GM18498 (cell line): ENCODE measurements at regions not wholly inside any gene's neighbourhood (a gene's known extent, or its start where the extent isn't known, plus 50 kb on each side); places are given as distances from the start of the nearest gene placed in this dataset.

ENCODE experiments used
- ATAC-seq: cut with Tn5 transposase; IDR thresholded peaks from one replicate; pipeline ENCODE4 v1.9.1; 2021; ENCODE audit warnings: mild to moderate bottlenecking, moderate library complexity; ENCODE audit not compliant: unreplicated experiment

DNA sequence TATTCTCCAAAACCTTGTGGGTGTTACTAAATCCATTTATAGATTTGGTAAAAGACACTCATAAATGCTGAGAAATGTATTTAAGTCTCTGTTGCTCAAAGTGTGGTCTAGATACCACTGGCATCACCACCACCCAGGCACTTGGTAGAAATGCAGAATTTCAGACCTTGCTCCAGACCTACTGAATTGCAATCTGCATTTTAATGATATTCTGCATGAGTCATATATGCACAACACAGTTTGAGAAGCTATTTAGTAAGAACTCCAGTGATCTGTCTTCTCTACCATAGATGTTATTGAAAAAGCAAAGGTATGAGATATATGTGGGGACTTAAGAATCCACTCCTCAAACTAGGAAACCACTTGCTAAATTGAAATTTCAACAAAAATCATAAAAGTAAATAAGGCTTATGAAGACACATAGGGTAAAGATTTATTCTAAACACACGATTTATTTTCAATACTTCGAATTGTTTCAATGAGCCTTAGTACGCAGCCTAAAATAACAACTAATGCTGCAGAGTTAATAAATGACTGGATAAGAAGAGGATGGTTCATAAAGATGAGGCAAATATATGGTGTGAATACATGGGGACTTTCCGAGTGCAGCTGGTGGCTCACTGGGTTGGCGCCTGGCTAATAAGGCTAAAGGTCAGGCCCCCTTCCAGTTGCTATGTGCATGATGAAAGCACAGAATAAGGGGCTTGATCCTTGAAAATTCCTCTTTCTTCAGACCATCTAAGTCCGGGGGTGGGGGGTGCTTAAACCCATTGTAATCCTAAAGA, 813.3 kb downstream of the NR2F2 start:
- no peak for ATAC-seq

DNA sequence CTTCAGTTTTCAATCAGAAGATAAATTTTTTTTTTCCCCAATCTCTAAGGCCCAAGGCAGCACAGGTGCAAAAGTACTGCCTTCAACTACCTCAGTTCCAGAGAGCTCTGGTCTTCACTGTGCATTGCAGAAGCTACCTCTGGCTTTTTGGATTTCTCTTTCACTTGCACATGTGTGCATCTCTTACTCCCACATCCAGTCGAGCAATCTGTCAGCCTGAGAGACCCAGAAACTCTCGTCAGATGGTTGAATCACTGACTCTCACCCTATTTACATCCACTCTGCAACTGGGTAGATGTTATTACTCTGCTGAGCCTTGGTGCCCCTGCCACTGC, 813.8 kb downstream of the NR2F2 start:
- ATAC-seq, result no peak

- no peak for ATAC-seq
Measured at GRCh38 chr15:97146929-97147870, 813.3 kb upstream of the ARRDC4 start.

- no peak for ATAC-seq
Measured at GRCh38 chr15:97153356-97153965, 807.0 kb upstream of the ARRDC4 start.

- no peak for ATAC-seq
Measured at GRCh38 chr15:97156739-97157265, 803.7 kb upstream of the ARRDC4 start.

GRCh38 chr15:97162805-97163495, 797.6 kb upstream of the ARRDC4 start:
- ATAC-seq, result no peak

- no peak for ATAC-seq
Measured at GRCh38 chr15:97165205-97165604, 795.3 kb upstream of the ARRDC4 start.

DNA sequence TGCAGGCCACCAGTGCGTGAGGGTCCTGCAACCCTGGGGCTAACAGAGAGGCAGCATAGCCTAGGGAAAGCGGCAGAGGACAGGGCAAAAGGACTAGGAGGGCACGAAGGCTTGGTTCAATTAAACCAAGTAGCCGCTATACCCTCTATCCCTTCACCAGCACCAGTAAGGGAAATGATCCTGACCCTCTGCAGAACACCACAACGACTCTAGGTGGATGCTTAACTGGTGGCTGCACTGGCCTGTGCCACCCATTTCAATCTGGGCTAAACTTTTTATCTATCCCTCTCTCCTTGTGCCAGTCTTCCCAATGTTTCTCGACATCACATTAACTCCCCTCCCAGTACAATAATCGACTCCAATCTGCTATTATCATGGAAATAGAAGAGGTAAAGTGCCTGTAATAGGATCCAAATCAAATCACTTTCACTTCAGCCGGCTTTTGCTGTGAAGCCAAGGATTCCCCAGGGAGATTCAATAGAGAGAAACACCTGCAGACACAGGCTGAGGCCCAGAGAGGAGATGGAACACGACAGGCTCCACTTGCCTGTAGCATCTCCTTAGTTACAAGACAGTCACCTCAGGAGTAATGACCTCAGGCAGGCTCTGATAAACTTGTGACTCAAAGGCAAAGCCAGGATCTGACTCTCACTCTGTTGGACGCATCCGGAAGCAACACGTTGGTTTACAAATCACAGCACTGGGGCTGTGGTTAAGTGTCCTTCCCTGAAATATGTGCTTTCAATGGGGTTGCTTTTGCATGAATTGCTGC, 791.6 kb upstream of the ARRDC4 start:
- no peak for ATAC-seq

DNA sequence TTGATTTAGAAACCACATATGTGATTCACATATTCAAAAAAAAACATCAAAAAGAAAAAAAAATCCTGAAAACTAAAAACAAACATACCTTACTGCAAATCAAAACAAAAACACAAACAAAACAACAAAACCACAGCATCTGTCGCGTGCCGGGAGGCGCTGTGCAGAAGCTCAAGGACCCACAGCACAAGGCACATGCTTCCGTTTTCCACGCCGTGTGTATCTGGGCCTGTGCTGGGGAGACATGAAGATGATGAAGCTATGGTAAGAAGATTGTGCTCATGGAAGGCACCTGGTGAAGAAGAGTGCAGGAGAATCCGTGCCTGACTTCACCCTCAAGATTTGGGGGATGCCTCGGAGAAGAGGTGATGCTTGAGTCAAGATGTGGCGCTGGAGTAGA, 788.9 kb upstream of the ARRDC4 start:
- no peak for ATAC-seq

- no peak for ATAC-seq
Measured at GRCh38 chr15:97174886-97175540, 785.5 kb upstream of the ARRDC4 start.

DNA sequence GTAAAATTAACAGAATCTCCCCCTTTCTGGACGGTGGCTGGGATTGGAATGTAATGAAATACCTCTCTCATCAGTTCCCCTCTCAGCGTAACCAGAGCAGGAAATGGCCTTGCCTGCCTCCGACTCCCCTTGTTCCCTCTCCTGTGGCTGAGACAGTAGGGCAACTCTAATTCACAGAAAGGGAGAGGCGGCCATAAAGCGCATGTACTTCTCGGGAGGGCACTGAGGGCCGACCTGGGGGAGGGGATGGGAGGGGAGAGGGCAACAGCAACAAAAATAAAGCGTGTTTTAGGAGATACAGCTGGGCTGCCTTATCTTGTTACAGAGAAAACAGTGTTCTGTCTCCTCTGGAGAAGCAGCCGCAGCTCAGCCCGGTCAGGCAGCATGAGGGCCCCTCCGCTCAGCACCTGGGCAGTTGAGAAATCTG, 783.3 kb upstream of the ARRDC4 start:
- no peak for ATAC-seq

GRCh38 chr15:97182581-97182980, 777.9 kb upstream of the ARRDC4 start:
- no peak for ATAC-seq

DNA sequence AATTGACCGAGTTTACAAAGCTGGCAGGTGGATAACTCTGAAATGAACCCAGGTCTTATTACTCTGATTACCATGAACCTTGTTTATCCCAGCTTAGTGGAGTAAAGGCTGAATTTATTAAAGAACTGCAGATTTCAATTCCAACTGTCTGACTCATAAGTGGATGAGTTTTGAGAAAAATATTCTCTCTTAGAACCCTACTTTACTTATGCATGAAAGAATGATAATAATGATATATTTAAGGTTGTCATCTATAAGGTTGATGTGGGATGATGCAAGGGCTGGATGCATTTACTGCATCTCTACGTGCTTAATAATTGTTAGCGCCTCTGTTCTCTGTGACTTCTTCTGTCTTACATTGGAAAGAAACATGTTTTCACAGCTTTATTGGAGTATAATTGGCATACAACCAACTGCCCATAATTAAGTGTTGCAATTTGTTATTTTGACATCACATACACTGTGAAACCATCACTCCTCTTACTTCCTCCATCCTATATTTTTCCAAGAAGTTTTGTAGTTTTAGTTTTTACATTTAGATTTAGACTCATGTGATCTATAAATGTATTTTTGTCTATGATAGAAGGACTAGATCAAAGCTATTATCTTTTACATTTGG, 771.2 kb upstream of the ARRDC4 start:
- no peak for ATAC-seq

DNA sequence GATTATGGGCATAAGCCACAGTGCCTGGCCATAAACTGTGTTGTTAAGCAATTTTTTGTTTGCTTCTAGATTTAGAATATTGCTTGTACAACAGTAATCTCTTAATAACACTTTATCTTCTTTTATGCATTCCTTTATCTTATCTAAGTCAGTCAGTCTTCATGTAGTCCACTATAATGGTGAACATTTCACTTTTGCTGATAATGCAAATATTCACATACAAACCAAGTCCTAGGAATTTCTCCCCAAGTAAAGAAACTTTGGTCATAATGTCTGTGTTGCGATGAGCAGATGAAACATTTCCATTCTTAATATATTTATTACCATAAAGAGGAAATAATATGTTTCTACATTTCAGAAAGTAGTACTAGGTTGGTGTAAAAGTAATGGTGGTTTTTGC, 765.8 kb upstream of the ARRDC4 start:
- ATAC-seq, result no peak

- ATAC-seq, result no peak
Measured at GRCh38 chr15:97196048-97197014, 764.2 kb upstream of the ARRDC4 start.

- ATAC-seq, result no peak
Measured at GRCh38 chr15:97199393-97200051, 761.0 kb upstream of the ARRDC4 start.

- no peak for ATAC-seq
Measured at GRCh38 chr15:97200161-97200560, 760.3 kb upstream of the ARRDC4 start.
